CMK (cell line): ENCODE measurements at regions not wholly inside any gene's neighbourhood (a gene's known extent, or its start where the extent isn't known, plus 50 kb on each side); places are given as distances from the start of the nearest gene placed in this dataset.

ENCODE experiments used
- DNase-seq: peaks from one replicate; pipeline ENCODE4 v3.0.0-alpha.2; 2010; ENCODE audit warnings: low read depth

DNA sequence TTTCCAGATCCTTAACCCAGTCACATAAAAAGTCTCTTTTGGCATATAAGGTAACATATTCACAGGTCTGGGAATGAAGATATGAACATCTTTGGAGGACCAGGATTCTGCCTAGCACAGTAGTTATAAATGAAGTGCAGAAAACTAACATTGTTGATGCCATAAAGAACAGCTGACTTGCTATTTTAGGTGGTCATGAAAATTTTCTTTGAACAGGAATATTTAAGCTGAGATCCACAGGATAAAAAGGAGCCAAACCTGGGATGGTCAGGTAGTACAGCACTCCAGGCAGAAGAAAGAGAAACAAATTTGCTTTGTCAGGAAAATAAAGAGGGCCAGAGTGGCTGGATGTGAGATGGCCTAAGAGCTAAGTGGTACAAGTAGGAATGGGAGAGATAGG lies 80.0 kb downstream of the CENPW start:
- DNase-seq: no peak

DNA sequence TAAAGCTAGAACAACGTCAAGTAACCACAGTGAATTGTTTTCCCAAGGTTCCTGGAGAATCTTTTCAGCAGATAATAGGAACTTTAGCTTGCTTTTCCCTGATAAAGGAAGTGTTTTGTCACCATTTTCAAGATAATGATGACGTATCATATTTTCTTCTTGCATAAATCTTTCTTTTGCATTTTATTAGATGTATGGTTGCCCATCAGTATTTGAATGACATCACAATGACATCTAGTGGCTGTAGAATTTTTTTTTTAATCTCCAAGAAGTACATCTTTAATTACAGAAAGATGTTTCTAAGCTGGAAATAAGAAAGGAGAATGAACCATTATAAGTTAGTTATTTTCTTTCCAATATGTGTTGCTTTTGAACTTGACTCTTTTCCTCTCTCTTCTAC lies 83.0 kb downstream of the CENPW start:
- no peak for DNase-seq

DNA sequence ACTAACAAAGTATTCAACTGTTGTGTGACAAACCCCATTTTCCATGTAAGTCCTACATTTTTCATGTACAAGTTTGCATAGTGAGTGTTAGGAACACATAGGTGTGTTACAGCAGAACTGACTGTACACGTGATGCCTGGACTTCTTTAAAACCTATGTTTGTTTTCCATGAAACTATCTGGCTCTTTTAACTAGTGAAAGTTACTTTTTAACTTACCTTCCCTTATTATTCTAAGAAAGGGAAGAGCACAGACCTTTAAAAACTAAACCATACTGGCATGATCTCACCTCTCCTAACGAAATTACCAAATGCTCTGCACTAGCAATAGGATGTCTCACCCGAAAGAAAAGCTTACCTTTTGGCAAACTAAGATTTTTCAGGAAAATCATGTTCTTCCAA lies 87.8 kb downstream of the CENPW start:
- DNase-seq: no peak

DNA sequence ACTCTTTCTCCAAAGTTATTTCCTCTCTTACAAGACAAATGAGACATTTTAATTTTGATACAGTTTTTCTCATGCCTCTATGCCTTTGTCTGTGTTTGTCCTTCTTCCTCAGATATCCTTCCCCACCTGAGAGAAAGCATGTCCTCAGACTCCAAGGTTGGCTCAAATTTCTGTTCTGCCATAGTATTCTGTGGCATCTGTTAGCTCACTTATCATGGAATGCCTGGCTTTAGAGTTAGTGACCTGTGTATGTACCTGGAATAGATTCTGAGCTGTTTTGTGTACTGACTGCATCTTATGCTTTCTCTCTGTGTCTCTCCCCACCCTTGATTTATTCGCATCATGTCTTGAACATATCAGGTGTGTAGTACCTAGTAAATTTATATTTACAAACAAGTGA lies 90.0 kb downstream of the CENPW start:
- DNase-seq: no peak

DNA sequence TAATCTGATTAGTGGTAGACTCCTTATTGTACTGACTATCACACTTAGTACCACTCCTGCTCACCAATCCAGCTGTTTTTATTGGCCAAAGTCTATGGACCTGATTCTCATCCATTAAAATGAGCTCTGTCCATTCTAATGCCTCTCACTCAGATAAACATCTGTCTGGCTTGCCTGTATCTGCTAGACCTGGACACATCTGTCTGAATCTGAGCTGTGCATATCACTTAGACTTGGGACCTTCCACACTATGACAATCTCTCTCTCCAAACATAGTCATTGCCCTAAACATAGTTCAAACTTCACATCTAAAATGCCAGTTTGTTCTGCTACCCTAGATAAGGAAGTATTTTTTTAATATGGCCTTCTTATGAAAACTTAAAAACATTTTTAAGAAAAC lies 92.6 kb downstream of the CENPW start:
- no peak for DNase-seq

DNA sequence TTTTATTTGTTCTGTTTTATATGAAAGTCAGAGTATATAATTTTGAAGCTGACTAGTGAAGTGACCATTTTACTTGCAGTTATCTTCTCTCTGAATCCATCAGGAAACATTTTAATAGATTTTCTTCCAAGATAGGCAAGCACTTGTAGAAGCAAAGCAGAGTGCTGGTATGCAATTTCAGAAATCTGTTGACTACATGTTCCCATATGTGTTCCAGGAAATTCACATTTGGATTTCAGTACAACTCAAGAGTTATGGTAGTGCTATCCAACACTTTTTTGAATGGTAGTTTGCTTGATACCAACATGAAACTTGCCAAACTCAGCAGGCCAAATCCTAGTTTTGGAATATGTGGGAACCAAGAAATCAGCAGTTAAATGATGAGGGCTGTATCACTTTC lies 94.0 kb downstream of the CENPW start:
- DNase-seq: no peak

DNA sequence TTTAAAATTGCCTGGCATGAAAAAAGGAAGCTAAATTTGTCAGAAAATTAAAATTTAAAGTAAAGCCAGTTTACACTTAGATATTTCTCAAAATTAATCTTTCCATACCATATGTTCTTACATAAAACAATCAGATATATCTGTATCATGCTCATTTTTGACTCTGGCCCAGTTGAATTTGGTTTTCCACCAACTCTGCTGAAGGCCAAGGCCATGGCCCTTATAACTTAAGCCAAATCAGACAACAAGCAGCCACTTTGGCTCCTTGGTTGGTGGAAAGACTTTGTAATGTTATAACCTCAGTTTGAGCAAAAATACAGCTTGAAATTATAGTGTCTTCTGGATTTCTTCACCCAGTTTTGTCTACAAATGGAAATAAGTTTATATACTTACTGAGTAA lies 97.3 kb downstream of the CENPW start:
- no peak for DNase-seq

DNA sequence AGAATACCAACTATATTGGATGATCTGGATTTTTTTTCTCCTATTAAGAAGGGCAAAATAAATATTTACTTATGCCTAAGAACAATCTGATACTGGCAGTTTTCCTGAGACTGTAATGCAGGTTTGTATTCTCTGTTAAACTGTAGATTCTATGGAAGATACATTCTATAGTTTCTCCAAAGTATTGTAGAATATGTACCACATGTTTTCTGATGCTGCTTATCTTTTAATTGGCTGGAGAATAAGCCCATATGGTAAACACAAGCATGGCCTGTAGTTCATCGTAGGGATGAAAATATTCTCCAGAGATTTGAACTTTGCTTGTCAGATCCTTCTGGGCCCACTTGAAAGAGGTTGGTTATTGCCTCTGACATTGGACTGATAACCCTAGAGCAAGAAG lies 99.1 kb downstream of the CENPW start:
- DNase-seq: no peak

DNA sequence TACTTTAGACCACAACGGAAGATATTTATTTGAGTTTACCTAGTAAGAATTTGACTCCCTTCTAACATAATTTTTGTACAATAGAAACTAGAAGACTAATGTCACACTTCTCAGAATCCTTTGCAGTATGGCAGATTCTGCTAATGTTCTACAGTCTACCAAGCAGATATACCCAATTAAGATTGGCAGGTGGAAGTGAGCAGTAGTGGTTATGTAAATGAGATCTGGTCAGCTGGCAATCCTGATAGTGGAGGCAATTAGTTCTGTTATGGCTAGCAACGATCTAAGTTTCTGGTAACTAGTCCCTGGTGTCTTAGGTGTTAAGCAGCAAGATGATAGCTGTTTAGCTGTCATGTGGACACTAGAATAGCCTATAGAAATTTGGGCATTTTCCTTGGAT lies 101.0 kb downstream of the CENPW start:
- DNase-seq: no peak

DNA sequence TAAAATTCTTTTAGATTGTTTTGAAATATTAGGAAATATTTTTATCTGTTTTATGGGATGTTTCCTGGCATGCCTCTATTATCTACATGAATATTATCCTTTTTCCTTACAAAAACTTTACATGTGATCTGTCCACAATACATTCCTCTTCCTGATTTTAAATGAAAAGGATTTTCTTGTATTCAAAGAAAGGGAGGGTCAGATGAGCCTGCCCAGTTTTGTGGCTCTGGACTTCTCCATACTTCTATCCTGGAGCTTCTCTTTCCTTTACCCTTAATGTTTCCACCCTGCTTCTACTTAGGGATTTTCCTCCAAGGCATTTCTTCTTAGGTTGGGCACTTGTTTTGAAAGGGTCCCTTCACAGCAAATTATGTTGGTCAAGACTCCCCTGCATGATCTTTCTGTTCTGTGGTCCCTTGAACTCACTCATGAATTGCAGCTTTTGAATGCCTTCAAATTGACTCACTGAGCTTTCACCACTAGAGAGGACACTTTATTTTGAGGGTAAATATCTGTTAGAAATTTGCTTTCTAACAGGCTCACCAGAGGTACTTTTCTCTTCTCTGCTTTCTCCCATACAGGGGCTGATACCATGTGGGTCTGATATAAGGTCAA lies 104.9 kb downstream of the CENPW start:
- DNase-seq: no peak

DNA sequence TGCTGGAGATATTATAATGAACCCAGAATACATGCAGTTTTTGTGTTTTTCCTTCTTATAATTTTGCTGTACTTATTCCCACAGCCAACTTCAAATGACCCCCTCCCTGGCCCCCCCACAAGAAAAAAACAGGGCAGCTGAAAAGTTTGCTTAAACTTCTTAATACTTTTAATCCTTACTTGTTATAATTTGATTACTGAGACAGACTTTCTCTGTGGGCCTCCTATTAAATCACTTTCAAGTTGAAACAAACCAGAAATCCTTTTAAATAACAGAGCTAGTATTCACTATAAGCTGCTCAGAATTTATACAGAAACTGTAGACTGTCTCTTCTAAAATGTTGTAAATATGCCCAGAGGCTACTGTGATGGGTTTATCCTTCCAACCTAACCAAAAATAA lies 106.3 kb downstream of the CENPW start:
- DNase-seq: no peak

DNA sequence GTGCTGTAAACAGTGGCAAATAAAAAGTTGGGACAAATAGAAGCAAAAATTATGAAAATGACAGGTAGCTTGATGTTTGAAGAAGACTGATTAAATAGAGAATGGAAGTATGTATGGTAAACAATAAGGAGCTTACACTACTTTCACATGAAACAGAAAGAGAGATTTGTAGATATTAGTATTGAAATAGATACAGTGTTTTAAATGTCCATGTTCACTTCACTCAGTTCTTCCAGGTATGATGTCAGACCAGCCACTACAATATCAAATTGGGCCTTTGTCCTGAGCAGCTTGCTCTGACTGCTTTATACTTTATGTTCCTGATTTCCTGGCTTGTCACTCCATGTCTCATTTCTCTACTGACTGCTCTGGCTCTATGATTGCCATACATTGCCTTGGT lies 107.5 kb downstream of the CENPW start:
- DNase-seq: no peak

DNA sequence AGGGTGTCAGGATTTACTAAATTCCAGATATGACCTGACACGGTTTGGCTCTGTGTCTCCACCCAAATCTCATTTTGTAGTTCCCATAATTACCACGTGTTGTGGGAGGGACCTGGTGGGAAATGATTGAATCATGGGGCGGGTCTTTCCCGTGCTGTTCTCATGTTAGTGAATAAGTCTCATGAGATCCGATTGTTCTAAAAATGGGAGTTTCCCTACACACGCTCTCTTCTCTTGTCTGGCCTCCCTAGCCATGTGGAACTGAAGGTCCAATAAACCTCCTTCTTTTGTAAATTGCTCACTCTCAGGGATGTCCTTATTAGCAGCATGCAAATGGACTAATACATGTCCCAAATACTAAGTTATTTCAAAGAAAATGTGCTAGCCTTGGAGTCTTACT lies 121.1 kb downstream of the CENPW start:
- DNase-seq: no peak

DNA sequence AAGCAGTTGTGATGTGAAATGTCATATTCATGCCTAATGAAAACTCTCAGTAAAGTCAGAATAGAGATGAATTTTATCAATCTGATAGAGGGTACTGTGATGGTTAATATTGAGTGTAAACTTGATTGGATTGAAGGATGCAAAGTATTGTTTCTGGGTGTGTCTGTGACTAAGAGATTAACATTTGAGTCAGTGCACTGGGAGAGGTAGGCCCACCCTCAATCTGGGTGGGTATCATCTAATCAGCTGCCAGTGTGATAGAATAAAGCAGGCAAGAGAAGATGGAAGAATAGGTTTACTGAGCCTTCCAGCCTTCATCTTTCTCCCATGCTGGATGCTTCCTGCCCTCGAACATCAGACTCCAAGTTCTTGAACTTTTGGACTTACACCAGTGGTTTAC lies 124.3 kb downstream of the CENPW start:
- DNase-seq: no peak

DNA sequence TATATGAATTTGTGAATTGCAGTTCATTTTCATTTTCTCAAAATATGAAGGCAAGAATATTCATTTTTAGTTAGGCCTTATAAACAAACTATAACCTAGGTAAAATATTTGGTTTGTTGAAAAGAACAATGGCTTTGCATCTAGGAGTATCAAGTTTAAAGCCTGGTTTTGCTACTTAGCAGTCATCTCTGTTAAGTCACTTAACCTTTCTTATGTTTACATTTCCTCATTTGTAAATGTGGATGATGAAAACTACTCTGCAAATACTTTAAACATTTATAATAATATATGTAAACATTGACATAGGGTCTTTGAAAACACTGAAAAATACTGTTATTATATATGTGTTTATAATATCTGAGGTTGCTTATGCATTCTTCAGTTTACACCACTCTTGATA lies 135.5 kb downstream of the CENPW start:
- DNase-seq: no peak

DNA sequence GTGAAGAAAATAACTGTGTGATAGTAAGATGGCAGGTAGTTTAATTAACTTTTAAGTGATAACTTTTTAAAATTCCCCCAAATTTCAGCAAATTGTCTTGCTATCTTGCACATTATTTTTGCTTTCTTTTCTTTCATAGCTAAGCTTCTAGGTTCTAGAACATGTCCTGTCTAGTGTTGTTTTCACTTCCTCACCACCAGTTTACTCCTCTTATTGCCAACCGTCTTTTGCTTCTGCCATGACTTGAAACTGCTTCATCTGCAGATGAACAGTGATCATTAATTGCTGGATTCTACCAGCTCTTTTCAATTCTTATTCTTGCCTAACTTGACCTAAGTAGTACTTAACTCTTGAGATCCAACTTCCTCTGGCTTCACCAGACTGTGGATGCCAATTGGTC lies 137.8 kb downstream of the CENPW start:
- DNase-seq: no peak

DNA sequence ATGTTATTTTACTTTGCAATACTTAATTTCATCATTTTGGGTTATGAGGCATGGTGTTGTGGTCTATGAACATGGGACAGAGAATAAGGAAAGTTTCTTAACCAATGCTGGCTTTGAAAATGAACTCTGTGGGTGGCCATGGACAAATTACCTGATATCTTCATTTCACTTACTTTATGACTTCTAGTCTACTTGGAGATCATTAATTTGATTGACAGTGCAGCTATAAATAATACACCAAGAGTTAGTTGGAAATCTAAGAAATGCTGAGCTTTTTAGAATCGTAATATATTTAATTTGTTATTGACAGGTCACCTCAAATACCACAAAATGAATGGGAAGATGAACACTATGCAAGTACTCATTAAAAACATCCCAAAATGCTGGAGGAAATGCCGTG lies 140.4 kb downstream of the CENPW start:
- DNase-seq: no peak

DNA sequence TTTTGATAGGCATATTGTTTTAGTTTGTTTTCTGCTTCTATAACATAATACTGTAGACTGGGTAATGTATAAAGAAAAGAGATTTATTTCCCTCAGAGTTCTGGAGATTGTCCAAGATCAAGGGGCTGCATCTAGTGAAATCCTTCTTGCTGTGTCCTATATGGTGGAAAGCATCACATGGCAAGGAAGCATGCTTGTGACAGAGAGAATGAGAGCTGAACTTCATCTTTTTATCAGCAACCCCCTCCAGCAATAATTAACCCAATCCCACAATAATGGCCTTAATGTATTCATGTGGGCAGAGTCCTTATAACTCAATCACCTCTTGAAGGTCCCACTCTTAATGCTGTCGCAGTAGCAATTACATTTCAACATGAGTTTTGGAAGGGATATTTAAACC lies 141.4 kb downstream of the CENPW start:
- DNase-seq: no peak

DNA sequence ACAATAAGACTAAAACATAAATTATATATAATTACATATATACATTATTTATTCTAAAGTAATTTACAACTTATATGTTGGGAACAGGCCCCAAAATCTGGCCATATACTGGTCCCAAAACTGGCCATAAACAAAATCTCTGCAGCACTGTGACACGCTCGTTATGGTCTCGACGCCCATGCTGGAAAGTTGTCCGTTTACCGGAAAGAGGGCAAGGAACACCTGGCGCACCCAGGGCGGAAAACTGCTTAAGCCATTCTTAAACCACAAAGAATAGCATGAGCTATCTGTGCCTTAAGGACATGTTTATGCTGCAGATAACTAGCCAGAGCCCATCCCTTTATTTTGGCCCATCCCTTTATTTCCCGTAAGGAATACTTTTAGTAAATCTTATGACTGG lies 164.9 kb downstream of the CENPW start:
- DNase-seq: no peak

DNA sequence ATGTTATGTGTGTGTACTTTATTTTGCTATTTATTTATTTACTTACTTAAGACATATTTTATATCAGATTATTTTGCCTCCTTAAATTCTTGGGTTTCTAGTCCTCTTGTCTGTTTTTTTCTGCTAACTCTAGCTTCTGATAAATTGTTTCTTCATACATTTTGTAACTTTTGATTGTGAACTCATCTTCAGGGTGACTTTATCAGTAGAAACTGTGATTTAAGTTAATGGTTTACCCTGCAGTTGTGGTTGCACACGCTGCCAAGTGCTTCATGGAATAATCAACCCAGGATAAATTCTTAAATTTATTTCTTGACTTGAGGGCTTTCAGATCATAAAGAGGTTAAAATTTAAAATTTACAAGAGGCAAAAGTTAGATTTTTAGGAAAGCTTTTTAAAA lies 173.3 kb downstream of the CENPW start:
- no peak for DNase-seq

DNA sequence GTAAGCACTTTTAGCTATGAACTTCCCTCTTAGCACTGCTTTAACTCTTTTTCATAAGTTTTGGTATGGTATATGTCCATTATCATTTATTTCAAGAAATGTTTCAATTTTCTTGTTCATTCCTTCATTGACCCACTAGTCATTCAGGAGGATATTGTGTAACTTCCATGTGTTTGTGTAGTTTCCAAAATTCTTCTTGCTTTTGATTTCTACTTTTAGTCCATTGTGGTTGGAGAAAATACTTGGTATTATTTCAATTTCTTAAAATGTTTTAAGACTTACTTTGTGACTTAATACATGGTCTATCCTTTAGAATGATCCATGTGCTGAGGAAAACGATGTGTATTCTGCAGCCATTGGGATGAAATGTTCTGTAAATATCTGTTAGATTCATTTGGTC lies 176.5 kb downstream of the CENPW start:
- DNase-seq: no peak

DNA sequence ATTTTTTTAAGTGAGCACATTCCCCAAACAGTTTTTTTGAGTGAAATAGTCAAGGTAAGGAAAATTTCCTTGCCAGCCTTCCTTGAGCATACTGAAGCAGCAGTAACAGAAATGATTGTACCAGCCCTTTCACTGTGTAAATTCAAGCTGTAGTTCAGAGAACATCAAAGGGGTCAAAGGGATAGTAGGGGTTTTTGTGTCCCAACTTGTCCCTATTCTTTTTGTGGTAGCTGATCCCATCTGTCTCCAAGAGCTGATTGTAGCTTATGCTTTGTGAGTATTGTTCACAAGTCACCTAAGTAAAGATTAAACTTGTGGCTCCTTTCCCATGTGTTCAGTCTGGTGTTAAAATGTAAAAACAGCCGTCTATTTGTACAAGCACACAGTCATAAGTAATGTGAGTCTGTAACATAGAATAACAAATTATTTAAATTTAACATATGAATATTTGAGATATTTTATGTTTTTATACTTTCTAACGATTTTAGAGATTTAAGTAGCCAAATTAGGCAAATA lies 185.0 kb downstream of the CENPW start:
- DNase-seq: no peak

DNA sequence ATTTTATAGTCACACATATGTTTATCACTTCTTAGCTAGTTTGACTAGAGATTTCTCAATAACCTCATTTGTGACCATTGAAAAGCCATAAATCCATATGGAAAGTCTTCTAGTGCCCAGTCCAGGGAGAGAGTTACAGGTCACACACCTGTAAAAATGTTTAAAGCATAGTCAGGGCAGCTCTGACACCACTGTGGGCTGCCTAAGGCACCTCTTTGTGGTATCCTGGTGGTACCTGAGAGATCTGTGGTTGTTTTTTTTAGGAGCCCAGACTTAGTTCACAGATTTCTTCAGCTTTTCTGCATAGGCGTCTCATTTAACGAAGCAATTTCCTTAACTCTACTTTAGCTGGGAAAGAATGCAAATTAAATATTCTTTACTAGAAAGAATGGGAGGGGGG lies 186.6 kb downstream of the CENPW start:
- no peak for DNase-seq

DNA sequence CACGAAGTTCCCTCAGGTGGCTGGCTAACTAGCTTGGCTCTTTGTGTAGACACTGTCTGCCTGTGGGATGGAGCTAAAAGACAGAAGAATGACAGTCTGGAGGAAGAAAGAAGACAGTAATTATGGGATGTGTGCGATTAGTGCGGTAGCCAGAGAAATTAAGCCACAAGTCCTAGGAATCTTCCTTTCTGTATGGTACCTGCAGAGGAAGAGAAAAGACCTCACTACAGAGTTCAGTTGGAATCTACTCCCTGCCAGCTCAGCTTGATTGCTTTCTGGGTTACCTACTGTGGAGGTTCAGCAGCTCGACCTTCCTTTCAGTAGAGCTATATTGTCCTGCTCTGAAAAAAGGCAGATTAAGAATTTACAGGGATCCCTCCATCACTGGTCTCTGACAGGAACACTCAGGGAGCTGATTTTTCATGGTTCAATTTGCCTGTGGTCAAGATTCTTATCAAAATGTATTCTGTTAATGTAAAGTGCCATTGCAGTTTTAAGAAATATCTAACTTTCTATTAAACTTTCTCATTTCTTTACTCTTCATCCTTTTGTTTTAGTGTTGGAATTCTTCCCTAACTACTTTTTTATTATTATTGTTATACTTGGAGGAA lies 187.2 kb downstream of the CENPW start:
- DNase-seq: no peak
